ENCODE measurements at regions not wholly inside any gene's neighbourhood (a gene's known extent, or its start where the extent isn't known, plus 50 kb on each side); places are given as distances from the start of the nearest gene placed in this dataset.

GRCh38 chr5:123700624-123701287 is 188.8 kb downstream of the CSNK1G3 start:
- no peak overlapping the region for H3K4me2 ChIP-seq (ENCODE audit: insufficient read depth in 1 of 2, low read depth in 2 of 2, low read length in 2 of 2)
- H3K79me2 ChIP-seq (ENCODE audit: control insufficient read depth in 1 of 2, insufficient read depth in 2 of 2, low read length in 2 of 2), result no peaks in the 10 kb centered on the region
- no peak overlapping the region for H2BK5ac ChIP-seq (ENCODE audit: low read depth, low read length)
- no peak overlapping the region for H3K9ac ChIP-seq (replicated peaks in 1 of 4; ENCODE audit: extremely low read depth in 1 of 4, low read depth in 3 of 4, low read length in 3 of 4)
- no peak overlapping the region for H3K27ac ChIP-seq (ENCODE audit: low read depth, low read length)
- no peak overlapping the region for H3K4ac ChIP-seq (replicated peaks; ENCODE audit: insufficient read length, low read depth, low read length)
- no peak overlapping the region for H3K56ac ChIP-seq (replicated peaks; ENCODE audit: insufficient read length, low read depth, low read length)
- H3K23ac ChIP-seq (ENCODE audit: insufficient read length), result no peak overlapping the region
- no peak overlapping the region for H2AK5ac ChIP-seq (ENCODE audit: low read depth, low read length)
- no peak overlapping the region for H3K18ac ChIP-seq (ENCODE audit: extremely low read depth, low read length)
- H3K14ac ChIP-seq (ENCODE audit: insufficient read length), result no peak overlapping the region
- no peak for FAIRE-seq
- TF ChIP-seq PHF8 (conservative IDR thresholded peaks at IDR 0.05; ENCODE audit: low read depth, low read length), result no peak
- no peak for TF ChIP-seq ASH2L (IDR thresholded peaks at IDR 0.05; ENCODE audit: low read length)
- POLR2A ChIA-PET (ENCODE audit: partially characterized antibody), result no interaction called here
- no peaks in the 10 kb centered on the region for H3K4me1 ChIP-seq (replicated peaks in 1 of 4; ENCODE audit: control insufficient read depth in 3 of 4, insufficient read depth in 4 of 4, low read length in 3 of 4)
- H4K91ac ChIP-seq (replicated peaks; ENCODE audit: insufficient read length, low read length), result no peak overlapping the region
- no peak overlapping the region for H2BK12ac ChIP-seq (ENCODE audit: low read depth, low read length)
- no peaks in the 10 kb centered on the region for H3K79me1 ChIP-seq (ENCODE audit: low read depth, low read length)
- H2BK20ac ChIP-seq (ENCODE audit: low read length), result no peak overlapping the region
- no peaks in the 10 kb centered on the region for H3K27me3 ChIP-seq (replicated peaks in 1 of 4; ENCODE audit: control insufficient read depth in 3 of 4, extremely low read depth in 1 of 4, insufficient read depth in 3 of 4, low read length in 3 of 4)
- CTCF ChIA-PET (ENCODE audit: partially characterized antibody), result no interaction called here
- H3K36me3 ChIP-seq (ENCODE audit: control insufficient read depth in 2 of 4, insufficient read depth in 4 of 4, low read length in 3 of 4), result no peaks in the 10 kb centered on the region
- no peak overlapping the region for H4K5ac ChIP-seq (ENCODE audit: insufficient read length, low read depth, low read length)
- no peak overlapping the region for H2BK120ac ChIP-seq (replicated peaks; ENCODE audit: low read depth, low read length)
- DNase-seq (ENCODE audit: low read depth in 1 of 2, low spot score in 2 of 2), result no peak
- no peaks in the 10 kb centered on the region for H4K20me1 ChIP-seq (replicated peaks in 1 of 2; ENCODE audit: control insufficient read depth in 1 of 2, insufficient read depth in 2 of 2, low read length in 2 of 2)
- H3K23me2 ChIP-seq (ENCODE audit: low read depth, low read length), result no peaks in the 10 kb centered on the region
- H2BK15ac ChIP-seq (ENCODE audit: low read length), result no peak overlapping the region
- WGBS, 2 experiments (ENCODE audit: extremely low coverage in 1 of 2, insufficient coverage in 1 of 2, insufficient read length in 1 of 2, insufficient replicate concordance in 2 of 2, low coverage in 1 of 2, low lambda C conversion rate in 2 of 2, missing lambda C conversion rate in 1 of 2), result 90% methylated on average over 6 of the region's 6 CpGs; no CpG with 5 or more reads in 1 of the 2 experiments
- peak overlapping the region; percentile 90 for H2AFZ ChIP-seq (ENCODE audit: low read length)
- no peak overlapping the region for H4K8ac ChIP-seq (ENCODE audit: extremely low read depth, insufficient read depth, low read length)
- H3K9me3 ChIP-seq (ENCODE audit: insufficient read depth in 2 of 2, low read depth in 1 of 2, low read length in 1 of 2), result no peaks in the 10 kb centered on the region; a peak in 1 of 4 replicates
- H3K4me3 ChIP-seq (ENCODE audit: extremely low read depth in 1 of 4, insufficient read depth in 2 of 4, low read depth in 3 of 4, low read length in 4 of 4), result no peak overlapping the region

Data from H1 (cell line).